Transverse colon (tissue), 4 donors: ENCODE measurements at regions not wholly inside any gene's neighbourhood (a gene's known extent, or its start where the extent isn't known, plus 50 kb on each side); places are given as distances from the start of the nearest gene placed in this dataset.

ENCODE experiments used
- POLR2A ChIP-seq: fragments of 450-650 bp; IDR thresholded peaks from one replicate; pipeline ENCODE4 v1.6.1; 2016; ENCODE audit warnings: antibody characterized with exemption, mild to moderate bottlenecking, moderate library complexity
- POLR2AphosphoS5 ChIP-seq, 3 donors: sonication (generic); formaldehyde crosslinking; IDR thresholded peaks; one replicate each; pipeline ENCODE4 v1.6.1; 2016; ENCODE audit warnings: antibody characterized with exemption in 3 of 3
- TF ChIP-seq, protein P1 (sequence below), 5 experiments: fragments of 200-600 bp in 3 of 5; fragments of 450-650 bp in 2 of 5; sonication (generic) in 3 of 5; IDR thresholded peaks; 1 replicate in 2 of 5; 2 replicates in 3 of 5; pipeline ENCODE4 v1.5.1; 2016 to 2017; ENCODE audit warnings: antibody characterized with exemption in 5 of 5, inconsistent platforms in 3 of 5, mild to moderate bottlenecking in 2 of 5, moderate library complexity in 1 of 5

GRCh38 chr3:150174179-150174578 is 203.5 kb upstream of the PFN2 start:
- TF ChIP-seq POLR2AphosphoS5 (IDR thresholded peaks at IDR 0.05) (no peak), POLR2A (no peak)
- TF ChIP-seq, protein P1, sequence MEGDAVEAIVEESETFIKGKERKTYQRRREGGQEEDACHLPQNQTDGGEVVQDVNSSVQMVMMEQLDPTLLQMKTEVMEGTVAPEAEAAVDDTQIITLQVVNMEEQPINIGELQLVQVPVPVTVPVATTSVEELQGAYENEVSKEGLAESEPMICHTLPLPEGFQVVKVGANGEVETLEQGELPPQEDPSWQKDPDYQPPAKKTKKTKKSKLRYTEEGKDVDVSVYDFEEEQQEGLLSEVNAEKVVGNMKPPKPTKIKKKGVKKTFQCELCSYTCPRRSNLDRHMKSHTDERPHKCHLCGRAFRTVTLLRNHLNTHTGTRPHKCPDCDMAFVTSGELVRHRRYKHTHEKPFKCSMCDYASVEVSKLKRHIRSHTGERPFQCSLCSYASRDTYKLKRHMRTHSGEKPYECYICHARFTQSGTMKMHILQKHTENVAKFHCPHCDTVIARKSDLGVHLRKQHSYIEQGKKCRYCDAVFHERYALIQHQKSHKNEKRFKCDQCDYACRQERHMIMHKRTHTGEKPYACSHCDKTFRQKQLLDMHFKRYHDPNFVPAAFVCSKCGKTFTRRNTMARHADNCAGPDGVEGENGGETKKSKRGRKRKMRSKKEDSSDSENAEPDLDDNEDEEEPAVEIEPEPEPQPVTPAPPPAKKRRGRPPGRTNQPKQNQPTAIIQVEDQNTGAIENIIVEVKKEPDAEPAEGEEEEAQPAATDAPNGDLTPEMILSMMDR (IDR thresholded peaks at IDR 0.05), result no peak
